ENCODE measurements at regions not wholly inside any gene's neighbourhood (a gene's known extent, or its start where the extent isn't known, plus 50 kb on each side); places are given as distances from the start of the nearest gene placed in this dataset.

DNA sequence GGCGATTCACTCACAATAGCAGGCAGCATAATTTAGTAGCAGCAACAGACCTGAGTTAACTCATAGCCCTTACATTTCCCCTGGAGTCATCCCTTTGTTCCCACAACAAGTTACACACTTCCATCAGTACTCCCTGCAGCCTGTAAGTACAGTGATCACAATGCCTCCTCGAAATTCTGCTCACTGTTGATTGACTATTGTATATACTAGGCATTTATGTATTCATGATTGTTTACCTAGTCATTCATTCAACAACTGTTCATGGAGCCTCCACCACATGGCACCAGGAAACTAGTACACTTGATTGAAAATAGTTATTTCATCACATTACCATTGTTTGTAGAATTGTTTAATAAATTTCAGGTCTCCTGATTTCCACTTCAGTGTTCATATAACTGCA is 71.4 kb upstream of the P3H2 start:
- no peaks in the 10 kb centered on the region for H3K36me3 ChIP-seq (ENCODE audit: control insufficient read depth, insufficient read depth, low read length)
- no peak for TF ChIP-seq EZH2 (IDR thresholded peaks at IDR 0.05; ENCODE audit: low read length, missing control alignments)
- H3K27me3 ChIP-seq (ENCODE audit: control insufficient read depth, insufficient read depth, low read length), result no peaks in the 10 kb centered on the region
- H3K4me3 ChIP-seq (replicated peaks in 1 of 4; ENCODE audit: control extremely low read depth in 1 of 4, insufficient read depth in 1 of 4, low read depth in 3 of 4, low read length in 4 of 4), result no peak overlapping the region
- H3K9me3 ChIP-seq (ENCODE audit: control insufficient read depth, insufficient read depth, low read depth, low read length), result no peaks in the 10 kb centered on the region
- no peak overlapping the region for H3K27ac ChIP-seq (ENCODE audit: insufficient read depth, low read length)
- H3K9ac ChIP-seq (ENCODE audit: insufficient read depth, low read length), result no peak overlapping the region
- H3K4me2 ChIP-seq (ENCODE audit: extremely low read depth, insufficient read depth, low read length), result no peak overlapping the region
- no peak for DNase-seq (ENCODE audit: low read depth in 2 of 2)
- no peaks in the 10 kb centered on the region for H3K4me1 ChIP-seq (ENCODE audit: control insufficient read depth, extremely low read depth, insufficient read depth, low read length)
- no peaks in the 10 kb centered on the region for H3K79me2 ChIP-seq (ENCODE audit: control insufficient read depth, insufficient read depth, low read length)
- H2AFZ ChIP-seq (ENCODE audit: low read length), result peak overlapping the region; percentile 41
- no peaks in the 10 kb centered on the region for H4K20me1 ChIP-seq (ENCODE audit: control insufficient read depth, extremely low read depth, insufficient read depth, low read length)

DNA sequence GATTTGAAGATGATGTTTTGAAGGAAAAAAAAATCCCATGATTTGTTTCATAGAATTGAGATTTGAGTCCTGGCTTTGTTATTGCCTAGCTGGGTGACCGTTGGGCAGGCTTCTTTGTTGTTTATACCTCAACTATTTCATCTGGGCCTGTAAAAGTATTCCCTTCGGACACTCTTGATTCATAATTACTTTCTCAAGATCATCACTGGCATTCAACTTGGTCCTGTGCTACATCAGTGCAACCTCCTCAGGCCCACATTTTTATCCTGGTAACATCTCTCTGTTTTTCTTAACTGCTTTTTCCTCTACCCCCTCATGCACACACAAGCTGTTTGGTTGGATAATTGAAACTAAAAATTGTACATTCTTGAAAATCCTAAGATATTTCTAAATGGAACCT is 67.5 kb upstream of the P3H2 start:
- no peak for DNase-seq (ENCODE audit: low read depth in 2 of 2)
- H3K27me3 ChIP-seq (ENCODE audit: control insufficient read depth, insufficient read depth, low read length), result no peaks in the 10 kb centered on the region
- no peaks in the 10 kb centered on the region for H3K9me3 ChIP-seq (ENCODE audit: control insufficient read depth, insufficient read depth, low read depth, low read length)
- no peak overlapping the region for H3K4me2 ChIP-seq (ENCODE audit: extremely low read depth, insufficient read depth, low read length)
- TF ChIP-seq, protein P1, sequence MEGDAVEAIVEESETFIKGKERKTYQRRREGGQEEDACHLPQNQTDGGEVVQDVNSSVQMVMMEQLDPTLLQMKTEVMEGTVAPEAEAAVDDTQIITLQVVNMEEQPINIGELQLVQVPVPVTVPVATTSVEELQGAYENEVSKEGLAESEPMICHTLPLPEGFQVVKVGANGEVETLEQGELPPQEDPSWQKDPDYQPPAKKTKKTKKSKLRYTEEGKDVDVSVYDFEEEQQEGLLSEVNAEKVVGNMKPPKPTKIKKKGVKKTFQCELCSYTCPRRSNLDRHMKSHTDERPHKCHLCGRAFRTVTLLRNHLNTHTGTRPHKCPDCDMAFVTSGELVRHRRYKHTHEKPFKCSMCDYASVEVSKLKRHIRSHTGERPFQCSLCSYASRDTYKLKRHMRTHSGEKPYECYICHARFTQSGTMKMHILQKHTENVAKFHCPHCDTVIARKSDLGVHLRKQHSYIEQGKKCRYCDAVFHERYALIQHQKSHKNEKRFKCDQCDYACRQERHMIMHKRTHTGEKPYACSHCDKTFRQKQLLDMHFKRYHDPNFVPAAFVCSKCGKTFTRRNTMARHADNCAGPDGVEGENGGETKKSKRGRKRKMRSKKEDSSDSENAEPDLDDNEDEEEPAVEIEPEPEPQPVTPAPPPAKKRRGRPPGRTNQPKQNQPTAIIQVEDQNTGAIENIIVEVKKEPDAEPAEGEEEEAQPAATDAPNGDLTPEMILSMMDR (conservative IDR thresholded peaks at IDR 0.05 in 1 of 2, IDR thresholded peaks at IDR 0.05 in 1 of 2; ENCODE audit: low read depth in 1 of 2, low read length in 2 of 2), result no peak
- TF ChIP-seq EZH2 (IDR thresholded peaks at IDR 0.05; ENCODE audit: low read length, missing control alignments), result no peak
- no peaks in the 10 kb centered on the region for H4K20me1 ChIP-seq (ENCODE audit: control insufficient read depth, extremely low read depth, insufficient read depth, low read length)
- H3K9ac ChIP-seq (ENCODE audit: insufficient read depth, low read length), result no peak overlapping the region
- H3K27ac ChIP-seq (ENCODE audit: insufficient read depth, low read length), result no peak overlapping the region
- no peaks in the 10 kb centered on the region for H3K79me2 ChIP-seq (ENCODE audit: control insufficient read depth, insufficient read depth, low read length)
- H3K4me3 ChIP-seq (replicated peaks in 1 of 4; ENCODE audit: control extremely low read depth in 1 of 4, insufficient read depth in 1 of 4, low read depth in 3 of 4, low read length in 4 of 4), result no peak overlapping the region
- no peak overlapping the region for H2AFZ ChIP-seq (ENCODE audit: low read length)
- no peaks in the 10 kb centered on the region for H3K36me3 ChIP-seq (ENCODE audit: control insufficient read depth, insufficient read depth, low read length)
- peaks cover 15% of the 10 kb centered on the region for H3K4me1 ChIP-seq (ENCODE audit: control insufficient read depth, extremely low read depth, insufficient read depth, low read length)

DNA sequence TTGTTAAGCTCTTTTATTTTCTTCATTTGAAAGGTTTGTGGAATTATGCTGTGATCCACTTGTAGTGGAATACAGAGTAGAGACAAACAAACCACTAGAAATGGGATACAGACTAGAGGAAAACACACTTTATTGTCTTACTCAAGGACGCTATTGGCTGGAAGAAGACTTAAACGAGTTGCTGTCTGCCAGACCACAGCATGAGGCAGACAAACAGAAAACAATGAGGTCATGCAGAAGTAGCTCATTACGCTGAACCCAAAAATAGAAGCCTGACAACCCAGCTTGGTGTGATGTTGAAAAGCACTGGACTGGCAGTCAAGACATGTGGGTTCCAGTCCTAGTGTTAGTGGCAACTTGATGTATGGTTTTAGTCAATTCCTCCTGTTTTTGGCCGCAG is 62.4 kb upstream of the P3H2 start:
- TF ChIP-seq, protein P1 (conservative IDR thresholded peaks at IDR 0.05 in 1 of 2, IDR thresholded peaks at IDR 0.05 in 1 of 2; ENCODE audit: low read depth in 1 of 2, low read length in 2 of 2), result no peak
- no peak for TF ChIP-seq EZH2 (IDR thresholded peaks at IDR 0.05; ENCODE audit: low read length, missing control alignments)
- no peak overlapping the region for H2AFZ ChIP-seq (ENCODE audit: low read length)
- H3K36me3 ChIP-seq (ENCODE audit: control insufficient read depth, insufficient read depth, low read length), result no peaks in the 10 kb centered on the region
- H3K27me3 ChIP-seq (ENCODE audit: control insufficient read depth, insufficient read depth, low read length), result no peaks in the 10 kb centered on the region
- H3K27ac ChIP-seq (ENCODE audit: insufficient read depth, low read length), result peak overlapping the region; percentile 72
- H3K4me3 ChIP-seq (replicated peaks in 1 of 4; ENCODE audit: control extremely low read depth in 1 of 4, insufficient read depth in 1 of 4, low read depth in 3 of 4, low read length in 4 of 4), result no peak overlapping the region
- H3K9me3 ChIP-seq (ENCODE audit: control insufficient read depth, insufficient read depth, low read depth, low read length), result no peaks in the 10 kb centered on the region
- no peaks in the 10 kb centered on the region for H3K79me2 ChIP-seq (ENCODE audit: control insufficient read depth, insufficient read depth, low read length)
- no peak overlapping the region for H3K4me2 ChIP-seq (ENCODE audit: extremely low read depth, insufficient read depth, low read length)
- peak; percentile 97 to 98 for DNase-seq (ENCODE audit: low read depth in 2 of 2)
- peaks cover 17% of the 10 kb centered on the region for H3K4me1 ChIP-seq (ENCODE audit: control insufficient read depth, extremely low read depth, insufficient read depth, low read length)
- H3K9ac ChIP-seq (ENCODE audit: insufficient read depth, low read length), result no peak overlapping the region
- no peaks in the 10 kb centered on the region for H4K20me1 ChIP-seq (ENCODE audit: control insufficient read depth, extremely low read depth, insufficient read depth, low read length)
